Mucosa of rectum (tissue), 2 donors: ENCODE measurements at regions not wholly inside any gene's neighbourhood (a gene's known extent, or its start where the extent isn't known, plus 50 kb on each side); places are given as distances from the start of the nearest gene placed in this dataset.
A peak's percentile ranks its signal among the peaks of the same experiment; 100 is the strongest.

Experiments used
- H3K27ac ChIP-seq, 2 donors: one replicate each; pipeline ENCODE4 v1.7.0; 2013; ENCODE audit warnings: inconsistent platforms in 2 of 2, low read depth in 2 of 2, low read length in 2 of 2
- H3K27me3 ChIP-seq, 2 donors: one replicate each; pipeline ENCODE4 v1.7.0; 2013; ENCODE audit warnings: low read length in 2 of 2; ENCODE audit not compliant: control insufficient read depth in 2 of 2, insufficient read depth in 2 of 2
- H3K36me3 ChIP-seq, 2 donors: one replicate each; pipeline ENCODE4 v1.7.0; 2013; ENCODE audit warnings: low read length in 2 of 2; ENCODE audit not compliant: control insufficient read depth in 2 of 2, insufficient read depth in 2 of 2
- H3K4me1 ChIP-seq, 2 donors: one replicate each; pipeline ENCODE4 v1.7.0; 2013; ENCODE audit warnings: low read length in 2 of 2, mild to moderate bottlenecking in 1 of 2; ENCODE audit not compliant: control insufficient read depth in 2 of 2, insufficient read depth in 2 of 2
- H3K4me3 ChIP-seq, 2 donors: one replicate each; pipeline ENCODE4 v1.7.0; 2013; ENCODE audit warnings: low read length in 2 of 2
- H3K9ac ChIP-seq, 2 donors: one replicate each; pipeline ENCODE4 v1.7.0; 2013; ENCODE audit warnings: low read length in 2 of 2, low read depth in 1 of 2, mild to moderate bottlenecking in 1 of 2
- H3K9me3 ChIP-seq, 2 donors: one replicate each; pipeline ENCODE4 v1.7.0; 2013; ENCODE audit warnings: low read length in 2 of 2; ENCODE audit not compliant: control insufficient read depth in 2 of 2
- donor health status: healthy.
- donor health status: Normal muscosa, but diverticular disease.

- no peaks in the 10 kb centered on the region for H3K4me1 ChIP-seq
- H3K36me3 ChIP-seq, result no peaks in the 10 kb centered on the region
- H3K9me3 ChIP-seq, result no peaks in the 10 kb centered on the region
- no peak overlapping the region for H3K27ac ChIP-seq
- H3K9ac ChIP-seq, result no peak overlapping the region
- H3K27me3 ChIP-seq, result no peaks in the 10 kb centered on the region
- H3K4me3 ChIP-seq, result no peak overlapping the region
Measured at GRCh38 chr6:26296857-26297648, 67.9 kb upstream of the BTN3A2 start.

GRCh38 chr6:26299286-26300042, 65.5 kb upstream of the BTN3A2 start:
- Histone ChIP-seq H3K9me3 (no peaks in the 10 kb centered on the region), H3K27ac (no peak overlapping the region), H3K4me1 (no peaks in the 10 kb centered on the region), H3K4me3 (no peak overlapping the region), H3K36me3 (no peaks in the 10 kb centered on the region), H3K9ac (no peak overlapping the region), H3K27me3 (no peaks in the 10 kb centered on the region)

GRCh38 chr6:26300043-26300331, 65.0 kb upstream of the BTN3A2 start:
- H3K36me3 ChIP-seq, result no peaks in the 10 kb centered on the region
- no peak overlapping the region for H3K9ac ChIP-seq
- no peak overlapping the region for H3K4me3 ChIP-seq
- no peak overlapping the region for H3K27ac ChIP-seq
- no peaks in the 10 kb centered on the region for H3K4me1 ChIP-seq
- H3K27me3 ChIP-seq, result no peaks in the 10 kb centered on the region
- no peaks in the 10 kb centered on the region for H3K9me3 ChIP-seq

- H3K9ac ChIP-seq, result no peak overlapping the region
Measured at GRCh38 chr6:26300359-26300758, 64.6 kb upstream of the BTN3A2 start.

GRCh38 chr6:26300828-26301227, 64.2 kb upstream of the BTN3A2 start:
- Histone ChIP-seq H3K27me3 (no peaks in the 10 kb centered on the region), H3K27ac (no peak overlapping the region), H3K36me3 (no peaks in the 10 kb centered on the region), H3K4me1 (no peaks in the 10 kb centered on the region), H3K9me3 (no peaks in the 10 kb centered on the region), H3K9ac (no peak overlapping the region), H3K4me3 (no peak overlapping the region)

More at GRCh38 chr6:26300359-26300758, 64.6 kb upstream of the BTN3A2 start:
- Histone ChIP-seq H3K27me3 (no peaks in the 10 kb centered on the region), H3K4me1 (no peaks in the 10 kb centered on the region), H3K36me3 (no peaks in the 10 kb centered on the region), H3K4me3 (no peak overlapping the region), H3K9me3 (no peaks in the 10 kb centered on the region), H3K27ac (no peak overlapping the region)

GRCh38 chr6:26301638-26302037, 63.4 kb upstream of the BTN3A2 start:
- Histone ChIP-seq H3K27me3 (no peaks in the 10 kb centered on the region), H3K36me3 (no peaks in the 10 kb centered on the region), H3K9ac (no peak overlapping the region), H3K9me3 (no peaks in the 10 kb centered on the region), H3K4me1 (no peaks in the 10 kb centered on the region), H3K27ac (no peak overlapping the region), H3K4me3 (no peak overlapping the region)

GRCh38 chr6:26302941-26303559, 61.9 kb upstream of the BTN3A2 start:
- Histone ChIP-seq H3K9me3 (no peaks in the 10 kb centered on the region), H3K4me3 (no peak overlapping the region), H3K27me3 (no peaks in the 10 kb centered on the region), H3K27ac (no peak overlapping the region), H3K9ac (no peak overlapping the region), H3K36me3 (no peaks in the 10 kb centered on the region), H3K4me1 (no peaks in the 10 kb centered on the region)

- no peaks in the 10 kb centered on the region for H3K9me3 ChIP-seq
- no peak overlapping the region for H3K9ac ChIP-seq
- H3K4me3 ChIP-seq, result peak overlapping the region in 1 of 2 donors; percentile 74
- H3K36me3 ChIP-seq, result no peaks in the 10 kb centered on the region
- H3K4me1 ChIP-seq, result no peaks in the 10 kb centered on the region
- H3K27ac ChIP-seq, result peak overlapping the region in 1 of 2 donors; percentile 74
- H3K27me3 ChIP-seq, result no peaks in the 10 kb centered on the region
Measured at GRCh38 chr6:26304213-26304796, 60.7 kb upstream of the BTN3A2 start.

- Histone ChIP-seq H3K27me3 (no peaks in the 10 kb centered on the region), H3K4me3 (peak overlapping the region; percentile 37 to 74), H3K9ac (peak overlapping the region in 1 of 2 donors; percentile 38), H3K4me1 (no peaks in the 10 kb centered on the region), H3K27ac (peak overlapping the region; percentile 31 to 74), H3K36me3 (no peaks in the 10 kb centered on the region), H3K9me3 (no peaks in the 10 kb centered on the region)
Measured at GRCh38 chr6:26304797-26305640, 60.0 kb upstream of the BTN3A2 start.
